Loucy (cell line): ENCODE measurements at regions not wholly inside any gene's neighbourhood (a gene's known extent, or its start where the extent isn't known, plus 50 kb on each side); places are given as distances from the start of the nearest gene placed in this dataset.

Experiments
- CTCF ChIP-seq: fragments of 200-600 bp; sonication (generic); conservative IDR thresholded peaks from 2 replicates; pipeline ENCODE4 v1.5.1; 2014; ENCODE audit warnings: mild to moderate bottlenecking, antibody characterized with exemption, low read length
- EZH2phosphoT487 ChIP-seq: fragments of 200-600 bp; IDR thresholded peaks from 2 replicates; pipeline ENCODE4 v1.6.1; 2018; ENCODE audit warnings: antibody characterized with exemption, mild to moderate bottlenecking, moderate library complexity, borderline replicate concordance

- TF ChIP-seq CTCF = no peak
- no peak for TF ChIP-seq EZH2phosphoT487
These were observed 55.6 kb upstream of the JDP2 start for GRCh38 chr14:75372260-75372659.
